IMR-90 (cell line): ENCODE measurements at regions not wholly inside any gene's neighbourhood (a gene's known extent, or its start where the extent isn't known, plus 50 kb on each side); places are given as distances from the start of the nearest gene placed in this dataset.

Experiments used
- ATAC-seq: fragments of 200-7000 bp; cut with Tn5 transposase; 2 replicates; pipeline ENCODE4 v1.9.1; 2020; ENCODE audit warnings: low read depth, mild to moderate bottlenecking, moderate library complexity
- BruUV-seq: library from RNA; stranded (reverse); fragments of 400-500 nt; replicated peaks from 2 replicates; lab custom pipeline; 2021; lab: Mats Ljungman, UMichigan
- CTCF ChIA-PET: fragments of 300-600 bp; formaldehyde crosslinking; extraction: SDS; loops from one replicate; lab custom pipeline; 2021; ENCODE audit warnings: antibody characterized with exemption; lab: Yijun Ruan, JAX
- POLR2A ChIA-PET: fragments of 300-600 bp; sonication (Branson Sonifier 250); formaldehyde crosslinking; loops from one replicate; lab custom pipeline; 2022; ENCODE audit warnings: antibody characterized with exemption; ENCODE audit not compliant: unreplicated experiment; lab: Charles Lee
- DNase-seq: peaks from one replicate; pipeline ENCODE4 v3.0.0; 2013
- H2AFZ ChIP-seq: replicated peaks from 2 replicates; pipeline ENCODE3; 2013; ENCODE audit warnings: low read length, mild to moderate bottlenecking; ENCODE audit not compliant: poor library complexity
- H2AK5ac ChIP-seq: 2 replicates; pipeline ENCODE4 v1.6.1; 2013; ENCODE audit warnings: low read depth, low read length, inconsistent platforms
- H2AK9ac ChIP-seq: replicated peaks from 2 replicates; pipeline ENCODE3; 2013; ENCODE audit warnings: mild to moderate bottlenecking, low read depth, low read length, moderate library complexity; ENCODE audit not compliant: poor library complexity
- H2BK120ac ChIP-seq: 2 replicates; pipeline ENCODE4 v1.6.1; 2013; ENCODE audit warnings: low read depth, low read length, inconsistent platforms
- H2BK15ac ChIP-seq: 3 replicates; pipeline ENCODE4 v1.6.1; 2013; ENCODE audit warnings: low read depth, low read length, inconsistent platforms
- H2BK20ac ChIP-seq: 2 replicates; pipeline ENCODE4 v1.6.1; 2013; ENCODE audit warnings: low read depth, mild to moderate bottlenecking, inconsistent platforms, low read length, moderate library complexity
- H2BK5ac ChIP-seq: 2 replicates; pipeline ENCODE4 v1.6.1; 2013; ENCODE audit warnings: mild to moderate bottlenecking, low read depth, low read length, inconsistent platforms; ENCODE audit not compliant: poor library complexity, severe bottlenecking
- H3K14ac ChIP-seq: replicated peaks from 2 replicates; pipeline ENCODE4 v1.6.1; 2013; ENCODE audit warnings: low read depth, low read length, inconsistent platforms
- H3K18ac ChIP-seq: 2 replicates; pipeline ENCODE4 v1.6.1; 2013; ENCODE audit warnings: low read depth, low read length, control low read depth
- H3K23ac ChIP-seq: 2 replicates; pipeline ENCODE4 v1.6.1; 2013; ENCODE audit warnings: low read depth, low read length, inconsistent platforms
- H3K27ac ChIP-seq: 2 replicates; pipeline ENCODE4 v1.5.1; 2013; ENCODE audit warnings: mild to moderate bottlenecking, control low read depth, low read length; ENCODE audit not compliant: insufficient read depth
- H3K27me3 ChIP-seq: 2 replicates; pipeline ENCODE4 v1.6.1; 2013; ENCODE audit warnings: low read length; ENCODE audit not compliant: control insufficient read depth, insufficient read depth
- H3K36me3 ChIP-seq: 2 replicates; pipeline ENCODE4 v1.6.1; 2013; ENCODE audit warnings: low read length, mixed read lengths; ENCODE audit not compliant: control insufficient read depth, insufficient read depth
- H3K4ac ChIP-seq: 2 replicates; pipeline ENCODE4 v1.6.1; 2013; ENCODE audit warnings: low read depth, low read length, inconsistent platforms
- H3K4me1 ChIP-seq: 2 replicates; pipeline ENCODE4 v1.6.1; 2013; ENCODE audit warnings: low read length, mixed read lengths; ENCODE audit not compliant: control insufficient read depth, insufficient read depth
- H3K4me2 ChIP-seq: 2 replicates; pipeline ENCODE4 v1.6.1; 2013; ENCODE audit warnings: low read depth, mild to moderate bottlenecking, control low read depth, low read length, moderate library complexity
- H3K4me3 ChIP-seq: 2 replicates; pipeline ENCODE4 v1.5.1; 2013; ENCODE audit warnings: low read depth, mild to moderate bottlenecking, control low read depth, low read length, moderate library complexity; ENCODE audit not compliant: insufficient read depth
- H3K56ac ChIP-seq: 2 replicates; pipeline ENCODE4 v1.6.1; 2013; ENCODE audit warnings: low read length, inconsistent platforms; ENCODE audit not compliant: insufficient read depth; ENCODE audit errors: extremely low read depth
- H3K79me1 ChIP-seq, 2 experiments: 2 replicates each; pipeline ENCODE4 v1.6.1; 2013; ENCODE audit warnings: low read length in 2 of 2, inconsistent platforms in 1 of 2, low read depth in 1 of 2
- H3K9ac ChIP-seq: 2 replicates; pipeline ENCODE4 v1.6.1; 2013; ENCODE audit warnings: low read depth, low read length, control low read depth
- H3K9me1 ChIP-seq: 2 replicates; pipeline ENCODE4 v1.6.1; 2013; ENCODE audit warnings: low read length, inconsistent platforms; ENCODE audit not compliant: insufficient read depth
- H3K9me3 ChIP-seq: 2 replicates; pipeline ENCODE4 v1.6.1; 2013; ENCODE audit warnings: low read length; ENCODE audit not compliant: control insufficient read depth, insufficient read depth
- H4K20me1 ChIP-seq: 2 replicates; pipeline ENCODE4 v1.6.1; 2013; ENCODE audit warnings: low read length, inconsistent platforms; ENCODE audit not compliant: insufficient read depth
- H4K5ac ChIP-seq: 2 replicates; pipeline ENCODE4 v1.6.1; 2013; ENCODE audit warnings: mild to moderate bottlenecking, low read depth, low read length, control low read depth
- H4K8ac ChIP-seq, 2 experiments: 2 replicates each; pipeline ENCODE4 v1.6.1; 2013; ENCODE audit warnings: low read depth in 2 of 2, low read length in 2 of 2, control low read depth in 1 of 2, inconsistent platforms in 1 of 2
- H4K91ac ChIP-seq: 2 replicates; pipeline ENCODE4 v1.6.1; 2013; ENCODE audit warnings: low read depth, low read length, inconsistent platforms; ENCODE audit not compliant: insufficient read depth
- BHLHE40 ChIP-seq: fragments of 150-350 bp; IDR thresholded peaks from 2 replicates; pipeline ENCODE4 v1.6.1; 2016; ENCODE audit warnings: mild to moderate bottlenecking, low read depth, low read length
- CEBPB ChIP-seq: IDR thresholded peaks from 2 replicates; pipeline ENCODE4 v1.6.1; 2012; ENCODE audit warnings: low read depth, low read length, improper control_type of control experiment
- MAFK ChIP-seq: IDR thresholded peaks from 2 replicates; pipeline ENCODE4 v1.6.1; 2012; ENCODE audit warnings: low read depth, low read length, improper control_type of control experiment
- MXI1 ChIP-seq: IDR thresholded peaks from 2 replicates; pipeline ENCODE4 v1.6.1; 2012; ENCODE audit warnings: low read depth, mild to moderate bottlenecking, low read length, moderate library complexity, borderline replicate concordance
- NFE2L2 ChIP-seq: fragments of 150-350 bp; IDR thresholded peaks from 2 replicates; pipeline ENCODE4 v1.6.1; 2016; ENCODE audit warnings: low read depth, mild to moderate bottlenecking, low read length
- POLR2A ChIP-seq: IDR thresholded peaks from 2 replicates; pipeline ENCODE4 v1.6.1; 2012; ENCODE audit warnings: mild to moderate bottlenecking, low read depth, low read length
- RAD21 ChIP-seq: IDR thresholded peaks from 2 replicates; pipeline ENCODE4 v1.6.1; 2012; ENCODE audit warnings: low read length, improper control_type of control experiment
- RCOR1 ChIP-seq: IDR thresholded peaks from 2 replicates; pipeline ENCODE4 v1.6.1; 2012; ENCODE audit warnings: mild to moderate bottlenecking, low read length, improper control_type of control experiment; ENCODE audit not compliant: insufficient replicate concordance
- RFX5 ChIP-seq: IDR thresholded peaks from 2 replicates; pipeline ENCODE4 v1.8.0; 2012; ENCODE audit warnings: low read depth, mild to moderate bottlenecking, low read length, moderate library complexity
- SMC3 ChIP-seq: fragments of 150-350 bp; IDR thresholded peaks from 2 replicates; pipeline ENCODE4 v1.6.1; 2016; ENCODE audit warnings: low read depth, mild to moderate bottlenecking, antibody characterized with exemption, low read length, moderate library complexity
- USF2 ChIP-seq: fragments of 150-350 bp; IDR thresholded peaks from 2 replicates; pipeline ENCODE4 v1.6.1; 2017; ENCODE audit warnings: mild to moderate bottlenecking, antibody characterized with exemption, low read length, low read depth
- WGBS, 2 experiments: methylation state at CpG; one replicate each; pipeline versions ENCODE4 v1.1.5 to v1.1.7; 2013; ENCODE audit warnings: missing lambda C conversion rate in 2 of 2; ENCODE audit not compliant: insufficient read length in 1 of 2; ENCODE audit errors: extremely low coverage in 2 of 2; 5-methylcytosine and 5-hydroxymethylcytosine counted together
- dilution Hi-C: fragments of 300-500 bp; cut with HindIII; formaldehyde crosslinking; loops from one replicate; pipeline ENCODE4 v1.14.3; 2018; ENCODE audit warnings: low sequenced_read_pairs; ENCODE audit not compliant: unreplicated experiment
- in situ Hi-C: fragments of 300-500 bp; cut with MboI; formaldehyde crosslinking; loops from 3 replicates; pipeline ENCODE4 v1.14.3; 2019; ENCODE audit warnings: low sequenced_read_pairs, inconsistent platforms, mixed read lengths
- intact Hi-C: fragments of 100-400 bp; cut with micrococcal nuclease; formaldehyde crosslinking; loops from 2 replicates; pipeline ENCODE4 v1.10.0; 2022
- TF ChIP-seq, protein P1 (sequence below): fragments of 150-350 bp; IDR thresholded peaks from 2 replicates; pipeline ENCODE4 v1.6.1; 2016; ENCODE audit warnings: low read depth, mild to moderate bottlenecking, low read length, moderate library complexity, borderline replicate concordance
- TF ChIP-seq, protein P2 (sequence below): conservative IDR thresholded peaks from 2 replicates; pipeline ENCODE4 v1.5.1; 2012; ENCODE audit warnings: mild to moderate bottlenecking, low read depth, low read length, improper control_type of control experiment

GRCh38 chr10:128710798-128711183 is 584.6 kb upstream of the MKI67 start:
- Histone ChIP-seq H3K36me3 (no peaks in the 10 kb centered on the region), H3K9ac (no peak overlapping the region), H3K4me2 (no peak overlapping the region), H3K79me1 (no peaks in the 10 kb centered on the region), H3K56ac (no peak overlapping the region), H4K5ac (no peak overlapping the region), H4K91ac (no peak overlapping the region), H3K4me3 (no peak overlapping the region), H2AK5ac (no peak overlapping the region), H2AK9ac (no peak overlapping the region), H3K23ac (no peak overlapping the region), H3K18ac (no peak overlapping the region), H2BK20ac (no peak overlapping the region), H4K8ac (no peak overlapping the region), H2BK15ac (no peak overlapping the region), H2BK120ac (no peak overlapping the region), H3K27ac (no peak overlapping the region), H2BK5ac (no peak overlapping the region), H3K9me3 (peaks cover 43% of the 10 kb centered on the region), H3K9me1 (no peaks in the 10 kb centered on the region), H2AFZ (no peak overlapping the region), H3K4ac (no peak overlapping the region), H3K14ac (no peak overlapping the region), H3K4me1 (no peaks in the 10 kb centered on the region), H3K27me3 (no peaks in the 10 kb centered on the region), H4K20me1 (no peaks in the 10 kb centered on the region)
- WGBS, 2 experiments, result 0% methylated on average over 1 of the region's 8 CpGs; no CpG with 5 or more reads in 1 of the 2 experiments
- no TSS peak for BruUV-seq
- ATAC-seq (no peak), DNase-seq (no peak)
- ChIA-PET CTCF (no interaction called here), POLR2A (no interaction called here)
- intact Hi-C loops, result no loop called here
- dilution Hi-C loops, result no loop called here
- TF ChIP-seq RFX5 (no peak), USF2 (no peak), RCOR1 (no peak), MAFK (no peak), RAD21 (no peak), BHLHE40 (no peak), POLR2A (no peak), NFE2L2 (no peak), CEBPB (no peak), SMC3 (no peak), MXI1 (no peak)
- TF ChIP-seq, protein P1, sequence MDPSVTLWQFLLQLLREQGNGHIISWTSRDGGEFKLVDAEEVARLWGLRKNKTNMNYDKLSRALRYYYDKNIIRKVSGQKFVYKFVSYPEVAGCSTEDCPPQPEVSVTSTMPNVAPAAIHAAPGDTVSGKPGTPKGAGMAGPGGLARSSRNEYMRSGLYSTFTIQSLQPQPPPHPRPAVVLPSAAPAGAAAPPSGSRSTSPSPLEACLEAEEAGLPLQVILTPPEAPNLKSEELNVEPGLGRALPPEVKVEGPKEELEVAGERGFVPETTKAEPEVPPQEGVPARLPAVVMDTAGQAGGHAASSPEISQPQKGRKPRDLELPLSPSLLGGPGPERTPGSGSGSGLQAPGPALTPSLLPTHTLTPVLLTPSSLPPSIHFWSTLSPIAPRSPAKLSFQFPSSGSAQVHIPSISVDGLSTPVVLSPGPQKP, result no peak
- TF ChIP-seq, protein P2, sequence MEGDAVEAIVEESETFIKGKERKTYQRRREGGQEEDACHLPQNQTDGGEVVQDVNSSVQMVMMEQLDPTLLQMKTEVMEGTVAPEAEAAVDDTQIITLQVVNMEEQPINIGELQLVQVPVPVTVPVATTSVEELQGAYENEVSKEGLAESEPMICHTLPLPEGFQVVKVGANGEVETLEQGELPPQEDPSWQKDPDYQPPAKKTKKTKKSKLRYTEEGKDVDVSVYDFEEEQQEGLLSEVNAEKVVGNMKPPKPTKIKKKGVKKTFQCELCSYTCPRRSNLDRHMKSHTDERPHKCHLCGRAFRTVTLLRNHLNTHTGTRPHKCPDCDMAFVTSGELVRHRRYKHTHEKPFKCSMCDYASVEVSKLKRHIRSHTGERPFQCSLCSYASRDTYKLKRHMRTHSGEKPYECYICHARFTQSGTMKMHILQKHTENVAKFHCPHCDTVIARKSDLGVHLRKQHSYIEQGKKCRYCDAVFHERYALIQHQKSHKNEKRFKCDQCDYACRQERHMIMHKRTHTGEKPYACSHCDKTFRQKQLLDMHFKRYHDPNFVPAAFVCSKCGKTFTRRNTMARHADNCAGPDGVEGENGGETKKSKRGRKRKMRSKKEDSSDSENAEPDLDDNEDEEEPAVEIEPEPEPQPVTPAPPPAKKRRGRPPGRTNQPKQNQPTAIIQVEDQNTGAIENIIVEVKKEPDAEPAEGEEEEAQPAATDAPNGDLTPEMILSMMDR, result no peak
- in situ Hi-C loops, result no loop called here
